Left kidney (tissue), 1 donor: ENCODE measurements at regions not wholly inside any gene's neighbourhood (a gene's known extent, or its start where the extent isn't known, plus 50 kb on each side); places are given as distances from the start of the nearest gene placed in this dataset.
"Not testable (repeated sequence)": the region's sequence is repeated elsewhere in the genome, so short reads cannot be mapped to it uniquely, and the experiment has no call there.

ENCODE experiments used
- DNase-seq: peaks from one replicate; pipeline ENCODE4 v3.0.0-alpha.2; 2013

DNA sequence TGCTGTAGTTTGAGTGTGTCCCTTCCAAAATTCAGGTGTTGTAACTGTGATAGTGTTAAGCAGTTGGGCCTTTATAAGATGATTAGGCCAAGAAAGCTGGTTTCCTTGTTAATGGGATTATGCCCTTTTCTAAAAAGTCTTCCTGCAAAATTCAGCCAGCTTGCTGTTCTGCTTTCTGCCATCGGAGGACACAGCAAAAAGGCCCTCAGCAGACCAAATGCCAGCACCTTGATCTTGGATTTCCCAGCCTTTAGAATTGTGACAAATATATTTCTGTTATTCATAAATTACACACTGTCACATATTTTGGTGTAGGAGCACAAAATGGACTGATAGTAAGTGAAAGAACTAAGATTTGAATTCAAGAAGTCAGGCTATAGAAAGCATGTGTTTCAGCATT is 203.2 kb downstream of the IZUMO3 start:
- no peak for DNase-seq

- DNase-seq, result no peak
Observed at GRCh38 chr9:24333629-24334028, 212.1 kb downstream of the IZUMO3 start.

DNA sequence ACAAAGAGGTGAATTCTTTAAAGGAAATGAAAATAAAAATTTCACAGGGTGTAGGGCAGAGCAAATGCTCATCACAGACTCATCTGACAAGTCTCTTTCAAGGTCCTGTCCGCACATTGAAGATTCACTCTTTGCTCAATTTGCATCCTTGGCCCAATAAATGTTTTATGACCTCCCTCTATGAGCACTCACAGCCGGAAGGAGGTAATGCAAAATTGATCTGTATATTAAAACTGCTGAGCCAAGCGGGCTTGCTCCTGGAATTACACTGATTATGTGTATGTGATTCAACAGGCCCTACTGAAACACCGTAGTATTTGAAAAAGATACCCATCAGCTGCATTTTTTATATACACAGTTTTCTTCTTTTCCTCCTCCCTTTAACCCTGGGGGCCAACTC is 246.8 kb downstream of the IZUMO3 start:
- no peak for DNase-seq

GRCh38 chr9:24297931-24298330 is 247.8 kb downstream of the IZUMO3 start:
- no peak for DNase-seq

GRCh38 chr9:24296124-24296523 is 249.6 kb downstream of the IZUMO3 start:
- no peak for DNase-seq

DNA sequence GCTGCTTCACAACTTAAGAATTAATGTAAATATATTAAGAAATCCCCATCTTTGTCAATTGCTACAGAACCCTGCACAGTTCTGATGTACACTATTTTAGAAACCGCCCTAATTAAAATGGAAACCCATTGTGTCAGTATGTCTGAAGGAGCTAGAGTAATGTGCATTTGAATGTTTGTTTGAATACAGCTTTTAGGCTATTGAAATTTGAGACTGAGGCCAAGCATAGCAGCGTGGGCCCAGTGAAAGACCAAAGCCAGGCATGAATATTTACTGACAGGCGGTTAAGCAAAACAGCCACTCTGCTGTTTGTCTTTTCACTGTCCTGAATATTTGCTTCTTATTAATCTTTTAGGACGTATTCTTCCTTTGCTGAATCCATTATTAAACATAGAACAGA is 252.3 kb downstream of the IZUMO3 start:
- no peak for DNase-seq

DNA sequence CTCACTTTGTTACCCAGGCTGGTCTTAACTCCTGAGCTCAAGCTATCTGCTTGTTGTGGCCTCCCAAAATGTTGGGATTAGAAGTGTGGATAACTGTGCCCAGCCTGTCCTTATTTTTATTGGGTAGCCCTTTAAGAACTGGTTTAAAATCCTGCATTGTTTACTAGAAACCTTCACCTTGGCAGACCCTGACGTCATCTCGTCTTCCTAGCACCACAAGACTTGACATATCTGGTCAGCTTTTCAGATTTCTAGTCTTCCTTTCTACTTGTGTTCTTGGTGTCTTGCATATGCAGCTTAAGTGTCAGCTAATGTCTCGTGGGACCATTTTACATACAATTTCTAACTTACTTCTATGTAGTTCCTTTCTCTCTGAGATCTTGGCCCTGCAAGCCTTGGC is 258.9 kb downstream of the IZUMO3 start:
- DNase-seq, result no peak

DNA sequence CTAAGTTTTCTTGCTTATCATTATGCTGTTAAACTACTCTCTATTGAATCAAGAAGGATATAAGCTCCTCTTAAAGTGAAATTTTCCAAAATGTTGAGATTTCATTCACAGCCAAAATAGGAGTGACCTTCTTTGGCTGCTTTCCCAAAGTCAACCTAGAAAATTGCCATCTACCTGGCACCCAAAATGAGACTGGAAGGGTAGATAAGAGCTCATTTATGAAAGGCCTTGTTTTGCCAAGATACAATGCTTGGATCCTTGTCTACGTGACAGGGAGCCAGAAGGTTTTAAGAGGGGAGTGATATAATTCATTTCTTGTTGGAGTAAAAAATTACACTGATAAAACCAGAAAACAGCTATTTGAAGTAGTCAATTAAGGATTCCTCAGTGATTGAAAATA is 287.1 kb downstream of the IZUMO3 start:
- DNase-seq, result no peak

GRCh38 chr9:24257726-24258125 is 288.0 kb downstream of the IZUMO3 start:
- no peak for DNase-seq

GRCh38 chr9:24245988-24246387 is 299.7 kb downstream of the IZUMO3 start:
- no peak for DNase-seq

DNA sequence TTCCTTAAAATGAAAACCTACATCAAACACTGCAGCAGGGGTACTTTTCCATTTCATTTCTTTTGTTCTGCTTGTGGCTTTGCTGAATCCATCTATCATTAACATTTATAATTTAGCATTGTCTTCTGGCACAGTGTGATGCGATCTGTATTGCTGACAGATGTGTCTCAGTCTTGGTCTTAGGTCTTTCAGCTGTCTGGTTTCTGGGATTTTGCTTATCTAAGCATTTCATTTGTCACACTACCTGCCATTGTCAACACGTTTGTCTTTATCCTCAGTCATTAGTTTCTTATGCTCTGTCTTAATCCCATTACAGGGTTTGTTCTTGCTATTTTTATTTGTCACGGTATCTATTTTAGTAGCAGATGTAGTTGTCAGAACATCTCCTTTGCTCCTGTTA is 303.1 kb downstream of the IZUMO3 start:
- no peak for DNase-seq

GRCh38 chr9:24218656-24219055 is 327.0 kb downstream of the IZUMO3 start:
- DNase-seq, result no peak

- DNase-seq, result no peak
Observed at GRCh38 chr9:24210641-24211040, 335.1 kb downstream of the IZUMO3 start.

DNA sequence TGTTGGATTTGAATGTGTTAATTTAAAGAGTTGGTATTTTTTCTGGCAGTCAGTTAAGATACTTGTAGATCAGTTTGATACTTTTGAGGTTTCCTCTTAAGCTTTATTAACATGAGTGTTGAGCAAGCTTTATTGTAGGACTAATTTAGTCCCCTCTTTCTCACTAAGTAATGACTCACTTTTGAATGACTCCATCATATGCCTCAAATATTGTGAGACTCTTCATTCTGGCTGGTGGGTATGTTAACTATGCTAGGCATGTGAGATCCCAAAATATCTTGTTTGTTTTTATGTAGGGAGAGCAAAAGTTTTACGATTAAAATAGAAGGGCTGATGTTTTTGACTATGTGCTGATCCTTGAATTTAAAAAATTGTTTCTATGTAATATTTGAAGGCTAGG is 355.7 kb downstream of the IZUMO3 start:
- no peak for DNase-seq

- not testable (repeated sequence) for DNase-seq
Observed at GRCh38 chr9:24180572-24180971, 354.5 kb upstream of the ELAVL2 start.

DNA sequence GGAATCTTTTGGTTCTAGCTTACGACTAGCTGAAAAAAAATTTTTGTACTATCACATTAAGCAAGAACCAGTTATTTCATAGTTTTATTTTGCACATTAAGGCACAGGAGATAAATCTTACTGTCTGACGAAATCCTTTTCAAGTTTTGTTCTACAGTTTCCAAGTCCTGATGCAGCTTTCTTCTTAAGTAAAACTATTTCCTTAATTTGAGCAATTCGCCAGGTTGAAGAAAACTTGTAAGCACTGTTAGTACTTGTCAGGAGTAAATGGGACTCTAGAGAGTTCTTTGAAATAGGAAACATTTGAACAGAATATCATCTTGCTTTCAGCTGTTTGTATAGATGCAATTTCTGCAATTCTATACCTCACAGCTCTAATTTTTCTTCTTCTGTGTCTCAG is 318.8 kb upstream of the ELAVL2 start:
- DNase-seq, result no peak

GRCh38 chr9:24135072-24135471 is 309.0 kb upstream of the ELAVL2 start:
- not testable (repeated sequence) for DNase-seq

DNA sequence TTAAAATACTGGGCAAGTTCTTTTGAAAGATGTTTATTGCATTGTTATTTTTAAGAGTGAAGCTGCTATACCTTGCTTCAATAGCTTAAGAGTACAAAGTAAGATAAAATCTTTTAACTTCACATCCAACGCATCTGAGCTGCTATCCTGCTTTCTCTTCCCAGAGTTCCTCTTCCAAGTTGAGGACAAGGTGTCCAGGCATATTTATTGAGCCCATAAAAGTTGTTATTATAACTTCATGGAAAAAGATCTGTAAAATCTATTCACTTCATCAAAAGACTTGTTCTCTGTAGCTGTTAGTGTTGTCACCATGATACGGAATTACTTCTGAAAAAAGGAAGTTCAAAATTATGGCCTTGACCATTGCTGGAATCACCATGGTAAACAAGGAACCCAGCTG is 306.2 kb upstream of the ELAVL2 start:
- DNase-seq, result no peak

- DNase-seq, result no peak
Observed at GRCh38 chr9:24127519-24127918, 301.5 kb upstream of the ELAVL2 start.

DNA sequence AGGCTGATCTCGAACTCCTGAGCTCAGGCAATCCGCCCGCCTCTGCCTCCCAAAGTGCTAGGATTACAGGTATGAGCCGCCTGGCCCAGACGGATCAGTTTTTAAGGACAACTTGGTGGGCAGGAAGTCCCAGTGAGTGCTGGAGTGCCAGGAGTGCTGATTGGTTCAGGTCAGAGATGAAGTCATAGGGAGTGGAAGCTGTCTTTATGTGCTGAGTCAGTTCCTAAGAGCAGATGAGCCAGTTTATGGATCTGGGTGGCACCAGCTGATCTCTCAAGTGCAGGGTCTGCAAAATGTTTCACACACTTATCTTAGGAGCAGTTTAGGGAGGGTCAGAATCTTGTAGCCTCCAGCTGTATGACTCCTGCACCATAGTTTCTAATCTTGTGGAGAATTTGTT is 292.1 kb upstream of the ELAVL2 start:
- DNase-seq, result no peak

GRCh38 chr9:24096756-24097155 is 270.7 kb upstream of the ELAVL2 start:
- DNase-seq, result no peak

- no peak for DNase-seq
Observed at GRCh38 chr9:24095246-24095645, 269.2 kb upstream of the ELAVL2 start.

DNA sequence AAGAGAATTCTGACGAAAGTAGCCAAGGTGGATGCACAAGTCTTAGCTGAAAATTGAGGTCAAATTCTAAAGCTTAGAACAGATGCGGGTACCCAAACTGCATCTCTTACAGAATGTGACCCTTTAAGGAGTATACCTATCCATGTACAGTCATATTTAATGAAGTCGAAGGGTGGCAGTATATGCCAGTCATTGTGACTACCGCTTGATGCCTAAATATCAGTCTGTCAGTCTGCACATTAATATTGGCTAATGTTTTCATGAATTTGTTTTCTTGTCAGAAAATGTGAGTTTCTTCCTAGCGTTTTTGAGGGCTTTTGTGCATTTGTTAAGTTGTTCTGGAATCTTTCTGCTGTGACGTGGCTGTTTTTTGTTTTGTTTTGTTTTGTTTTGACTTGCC is 264.5 kb upstream of the ELAVL2 start:
- no peak for DNase-seq

GRCh38 chr9:24073666-24074065 is 247.6 kb upstream of the ELAVL2 start:
- DNase-seq, result no peak

DNA sequence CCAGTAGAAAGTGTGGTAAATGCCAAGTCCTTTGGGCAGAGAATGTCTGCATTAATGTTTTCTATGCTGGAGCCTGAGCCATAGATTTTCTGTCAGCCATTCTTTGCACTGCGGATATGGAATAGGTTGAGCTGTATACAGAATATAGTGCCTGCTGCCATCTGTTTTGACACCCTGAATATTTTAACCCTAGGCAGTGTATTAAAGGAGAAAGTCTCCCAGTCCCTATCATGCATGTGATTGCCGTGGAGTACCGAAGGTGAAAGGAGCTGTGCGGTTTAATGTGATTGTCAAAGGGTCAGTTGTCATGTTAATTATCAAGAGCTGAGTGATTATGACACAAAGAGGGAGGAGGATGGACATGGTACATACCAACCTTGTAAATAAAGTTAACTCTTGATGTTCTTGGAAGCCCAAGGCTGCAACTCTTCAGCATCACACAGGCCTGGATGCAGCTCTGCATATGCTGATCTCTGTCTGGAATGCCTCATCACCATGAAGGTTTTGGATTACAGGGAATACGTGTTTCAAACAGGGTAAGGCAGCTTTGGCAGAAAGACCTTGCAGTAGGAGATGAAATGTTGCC is 247.1 kb upstream of the ELAVL2 start:
- no peak for DNase-seq
